Stimulated activated effector memory CD8-positive, alpha-beta T cell treated with anti-CD3 and anti-CD28 coated beads, Interleukin-12 subunit alpha, Interleukin-12 subunit beta, amount 100 ng/mL, for 72 hours (primary cell): ENCODE measurements at regions not wholly inside any gene's neighbourhood (a gene's known extent, or its start where the extent isn't known, plus 50 kb on each side); places are given as distances from the start of the nearest gene placed in this dataset.
"Not testable (repeated sequence)": the region's sequence is repeated elsewhere in the genome, so short reads cannot be mapped to it uniquely, and the experiment has no call there.

Source experiments
- ATAC-seq: fragments of 150-1000 bp; cut with Tn5 transposase; 2 replicates; pipeline ENCODE4 v1.10.0; 2021
- DNase-seq, 2 donors: peaks; one replicate each; pipeline ENCODE4 v3.0.0; 2021 to 2022; ENCODE audit warnings: low spot score in 2 of 2
- H3K27ac Mint-ChIP-seq: one replicate; pipeline ENCODE4 v1.8.0; 2022; ENCODE audit warnings: mild to moderate bottlenecking, mixed read lengths
- H3K36me3 Mint-ChIP-seq: one replicate; pipeline ENCODE4 v1.8.0; 2022; ENCODE audit warnings: mild to moderate bottlenecking, mixed read lengths
- H3K4me1 Mint-ChIP-seq: one replicate; pipeline ENCODE4 v1.8.0; 2022; ENCODE audit warnings: mixed read lengths
- H3K4me3 Mint-ChIP-seq: one replicate; pipeline ENCODE4 v1.8.0; 2022; ENCODE audit warnings: mild to moderate bottlenecking, mixed read lengths
- H3K9me3 Mint-ChIP-seq: one replicate; pipeline ENCODE4 v1.8.0; 2022; ENCODE audit warnings: mixed read lengths

DNA sequence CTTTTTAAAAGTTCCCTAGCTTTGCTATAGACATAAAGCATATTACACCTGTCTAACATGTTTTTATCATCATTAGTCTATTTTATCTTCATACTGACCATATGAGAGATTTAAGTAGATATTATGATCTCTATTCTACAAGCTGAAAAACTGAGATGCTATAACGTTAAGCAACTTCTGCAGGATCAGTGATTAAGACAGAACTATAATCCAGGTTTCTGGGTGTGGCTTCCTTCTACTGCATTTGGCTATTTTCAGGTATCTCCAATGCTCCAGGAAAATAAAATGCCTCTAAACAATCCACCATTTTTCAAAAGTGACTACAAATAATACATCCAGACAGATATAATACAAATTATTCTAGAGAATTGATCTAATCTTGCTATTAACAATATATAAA is 53.4 kb downstream of the RGS2 start:
- DNase-seq (no peak), ATAC-seq (no peak)
- no peak overlapping the region for H3K27ac Mint-ChIP-seq
- no peak overlapping the region for H3K4me3 Mint-ChIP-seq
- no peaks in the 10 kb centered on the region for H3K4me1 Mint-ChIP-seq
- no peaks in the 10 kb centered on the region for H3K36me3 Mint-ChIP-seq
- H3K9me3 Mint-ChIP-seq, result no peaks in the 10 kb centered on the region

- H3K4me1 Mint-ChIP-seq, result no peaks in the 10 kb centered on the region
- no peak overlapping the region for H3K27ac Mint-ChIP-seq
- no peaks in the 10 kb centered on the region for H3K36me3 Mint-ChIP-seq
- DNase-seq, result no peak
- ATAC-seq, result no peak
- no peak overlapping the region for H3K4me3 Mint-ChIP-seq
- H3K9me3 Mint-ChIP-seq, result no peaks in the 10 kb centered on the region
Observed at GRCh38 chr1:192866241-192866868, 57.5 kb downstream of the RGS2 start.

DNA sequence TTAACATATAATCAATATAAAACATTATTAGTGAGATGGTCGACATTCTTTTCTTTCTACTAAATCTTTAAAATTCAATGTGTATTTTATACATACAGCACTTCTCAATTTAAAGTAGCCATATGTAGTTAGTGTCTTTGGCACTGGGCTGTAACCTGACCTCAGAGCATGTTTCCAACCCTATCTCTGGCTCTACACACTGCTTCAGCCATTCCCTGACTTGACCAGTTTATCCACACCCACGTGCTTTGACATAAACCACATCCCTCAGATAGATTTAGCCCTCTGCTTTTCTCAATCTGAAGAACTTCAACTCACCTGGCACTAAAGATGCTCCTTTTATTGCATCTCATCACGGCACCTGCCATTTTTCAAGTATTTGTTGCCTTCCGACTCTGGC is 58.3 kb downstream of the RGS2 start:
- no peak overlapping the region for H3K4me3 Mint-ChIP-seq
- DNase-seq, result no peak
- H3K4me1 Mint-ChIP-seq, result no peaks in the 10 kb centered on the region
- no peaks in the 10 kb centered on the region for H3K36me3 Mint-ChIP-seq
- H3K27ac Mint-ChIP-seq, result no peak overlapping the region
- ATAC-seq, result no peak
- peaks cover 3% of the 10 kb centered on the region for H3K9me3 Mint-ChIP-seq

DNA sequence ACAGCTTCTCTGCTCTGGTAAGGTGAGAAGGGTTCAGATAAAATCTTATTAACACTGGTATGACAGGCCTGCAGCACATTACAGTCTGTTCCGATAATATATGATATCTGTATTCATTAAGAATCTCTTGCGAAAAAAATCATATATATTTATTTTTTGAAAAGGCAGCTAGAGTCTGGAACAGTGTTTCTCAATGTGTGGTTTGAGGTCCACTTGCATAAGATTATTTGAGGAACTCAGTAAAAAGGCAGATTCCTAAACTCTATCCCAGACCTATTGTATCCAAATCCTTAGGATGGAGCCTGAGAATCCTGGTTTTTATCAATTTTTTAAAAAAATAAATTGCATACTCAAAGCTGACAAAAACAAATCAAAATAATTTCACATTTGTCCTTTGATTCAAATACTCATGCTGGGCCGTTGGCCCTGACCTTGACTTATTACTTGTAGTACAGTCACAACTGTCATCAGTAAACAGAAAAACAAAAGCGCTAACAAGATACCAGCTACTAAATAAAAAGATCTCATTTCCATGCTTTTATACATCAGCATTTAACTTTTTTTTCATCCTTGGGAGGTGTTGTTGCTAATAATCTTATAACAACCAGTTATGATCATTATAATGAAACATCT is 60.6 kb downstream of the RGS2 start:
- DNase-seq (no peak), ATAC-seq (no peak)
- no peak overlapping the region for H3K27ac Mint-ChIP-seq
- H3K4me1 Mint-ChIP-seq, result no peaks in the 10 kb centered on the region
- H3K36me3 Mint-ChIP-seq, result no peaks in the 10 kb centered on the region
- no peak overlapping the region for H3K4me3 Mint-ChIP-seq
- peaks cover 3% of the 10 kb centered on the region for H3K9me3 Mint-ChIP-seq

- H3K27ac Mint-ChIP-seq, result no peak overlapping the region
- peaks cover 3% of the 10 kb centered on the region for H3K9me3 Mint-ChIP-seq
- H3K36me3 Mint-ChIP-seq, result no peaks in the 10 kb centered on the region
- no peak for DNase-seq
- ATAC-seq, result peak; percentile 63
- H3K4me1 Mint-ChIP-seq, result no peaks in the 10 kb centered on the region
- H3K4me3 Mint-ChIP-seq, result no peak overlapping the region
Observed at GRCh38 chr1:192872010-192872409, 63.2 kb downstream of the RGS2 start.

- no peak for ATAC-seq
- no peak for DNase-seq
Observed at GRCh38 chr1:192873836-192874235, 65.0 kb downstream of the RGS2 start.

DNA sequence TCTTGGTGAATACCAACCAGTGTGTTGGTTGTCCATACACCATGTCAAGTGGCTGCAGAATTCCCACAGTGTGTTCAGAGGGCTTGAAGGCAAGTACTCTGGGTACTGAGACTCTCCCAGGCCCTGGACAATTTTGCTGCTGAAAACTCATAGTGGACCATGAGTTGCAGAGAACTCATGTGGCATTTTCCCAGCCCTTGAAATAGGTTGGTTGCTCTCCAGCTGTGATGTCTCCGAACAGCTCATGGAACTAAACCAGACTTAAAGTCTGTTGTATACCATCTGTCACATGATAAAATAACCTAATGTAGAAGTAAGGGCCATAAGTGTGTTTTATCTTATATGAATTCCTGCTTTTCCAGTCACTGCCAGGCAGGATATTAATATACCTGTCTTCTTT is 67.8 kb downstream of the RGS2 start:
- peaks cover under 1% of the 10 kb centered on the region for H3K9me3 Mint-ChIP-seq
- H3K27ac Mint-ChIP-seq, result no peak overlapping the region
- DNase-seq (no peak), ATAC-seq (no peak)
- H3K36me3 Mint-ChIP-seq, result no peaks in the 10 kb centered on the region
- peaks cover 7% of the 10 kb centered on the region for H3K4me1 Mint-ChIP-seq
- no peak overlapping the region for H3K4me3 Mint-ChIP-seq

More at GRCh38 chr1:192873836-192874235, 65.0 kb downstream of the RGS2 start:
- peaks cover 7% of the 10 kb centered on the region for H3K4me1 Mint-ChIP-seq
- peaks cover 3% of the 10 kb centered on the region for H3K9me3 Mint-ChIP-seq
- H3K27ac Mint-ChIP-seq, result no peak overlapping the region
- H3K4me3 Mint-ChIP-seq, result no peak overlapping the region
- H3K36me3 Mint-ChIP-seq, result no peaks in the 10 kb centered on the region

- H3K4me1 Mint-ChIP-seq, result peaks cover 7% of the 10 kb centered on the region
- peak overlapping the region; percentile 27 for H3K27ac Mint-ChIP-seq
- DNase-seq (no peak), ATAC-seq (peak; percentile 74)
- no peak overlapping the region for H3K4me3 Mint-ChIP-seq
- no peaks in the 10 kb centered on the region for H3K36me3 Mint-ChIP-seq
- no peaks in the 10 kb centered on the region for H3K9me3 Mint-ChIP-seq
Observed at GRCh38 chr1:192877283-192877886, 68.5 kb downstream of the RGS2 start.

DNA sequence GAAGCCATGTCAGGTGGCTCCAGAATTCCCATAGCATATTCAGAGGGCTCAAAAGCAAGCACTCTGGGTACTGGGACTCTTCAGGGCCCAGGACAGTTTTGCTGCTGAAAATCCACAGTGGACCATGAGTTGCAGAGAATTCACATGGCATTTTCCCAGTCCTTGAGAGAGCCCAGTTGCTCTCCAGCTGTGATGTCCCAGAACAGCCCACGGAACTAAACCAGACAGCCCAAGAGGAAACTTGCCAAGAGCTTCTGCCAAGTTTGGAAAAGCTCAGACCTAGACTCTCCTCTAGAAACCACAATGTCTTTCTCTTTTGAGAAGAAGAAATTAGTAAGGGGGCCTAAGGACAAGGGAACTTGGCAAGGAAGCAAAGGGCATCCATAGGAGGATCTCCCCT is 69.4 kb downstream of the RGS2 start:
- Mint-ChIP-seq H3K9me3 (no peaks in the 10 kb centered on the region), H3K27ac (no peak overlapping the region), H3K4me3 (no peak overlapping the region), H3K4me1 (peaks cover 7% of the 10 kb centered on the region), H3K36me3 (no peaks in the 10 kb centered on the region)
- ATAC-seq (no peak), DNase-seq (no peak)

GRCh38 chr1:192879406-192879805 is 70.6 kb downstream of the RGS2 start:
- DNase-seq (no peak), ATAC-seq (peak; percentile 69)
- Mint-ChIP-seq H3K36me3 (no peaks in the 10 kb centered on the region), H3K27ac (no peak overlapping the region), H3K9me3 (no peaks in the 10 kb centered on the region), H3K4me3 (no peak overlapping the region), H3K4me1 (peaks cover 7% of the 10 kb centered on the region)

GRCh38 chr1:192880231-192880630 is 71.4 kb downstream of the RGS2 start:
- Mint-ChIP-seq H3K4me3 (no peak overlapping the region), H3K9me3 (no peaks in the 10 kb centered on the region), H3K36me3 (no peaks in the 10 kb centered on the region), H3K4me1 (peaks cover 7% of the 10 kb centered on the region), H3K27ac (no peak overlapping the region)
- DNase-seq (no peak), ATAC-seq (no peak)

GRCh38 chr1:192884241-192884640 is 75.4 kb downstream of the RGS2 start:
- Mint-ChIP-seq H3K4me1 (no peaks in the 10 kb centered on the region), H3K9me3 (no peaks in the 10 kb centered on the region), H3K27ac (no peak overlapping the region), H3K4me3 (no peak overlapping the region), H3K36me3 (no peaks in the 10 kb centered on the region)
- no peak for DNase-seq
- no peak for ATAC-seq

GRCh38 chr1:192885387-192885786 is 76.5 kb downstream of the RGS2 start:
- H3K4me3 Mint-ChIP-seq, ATAC-seq, H3K27ac Mint-ChIP-seq, H3K9me3 Mint-ChIP-seq, DNase-seq, H3K4me1 Mint-ChIP-seq, H3K36me3 Mint-ChIP-seq: not testable (repeated sequence)

DNA sequence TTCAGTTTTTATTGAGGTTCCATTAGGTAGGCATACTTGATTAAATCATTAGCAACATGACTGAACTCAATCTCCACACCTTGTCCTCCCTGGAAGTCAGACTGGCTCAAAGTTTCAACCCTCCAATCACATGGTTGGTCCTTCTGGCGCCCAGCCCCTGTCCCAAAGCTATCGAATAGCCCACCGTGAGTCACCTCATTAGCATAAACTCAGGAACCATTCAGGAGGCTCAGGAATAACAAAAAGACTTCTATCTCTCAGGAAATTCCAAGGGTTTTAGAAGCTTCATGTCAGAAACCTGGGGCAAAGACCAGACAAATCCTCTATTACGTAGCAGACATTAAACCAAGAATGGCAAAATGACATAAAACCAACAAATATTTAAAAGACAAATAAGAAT is 78.6 kb downstream of the RGS2 start:
- no peak overlapping the region for H3K27ac Mint-ChIP-seq

DNA sequence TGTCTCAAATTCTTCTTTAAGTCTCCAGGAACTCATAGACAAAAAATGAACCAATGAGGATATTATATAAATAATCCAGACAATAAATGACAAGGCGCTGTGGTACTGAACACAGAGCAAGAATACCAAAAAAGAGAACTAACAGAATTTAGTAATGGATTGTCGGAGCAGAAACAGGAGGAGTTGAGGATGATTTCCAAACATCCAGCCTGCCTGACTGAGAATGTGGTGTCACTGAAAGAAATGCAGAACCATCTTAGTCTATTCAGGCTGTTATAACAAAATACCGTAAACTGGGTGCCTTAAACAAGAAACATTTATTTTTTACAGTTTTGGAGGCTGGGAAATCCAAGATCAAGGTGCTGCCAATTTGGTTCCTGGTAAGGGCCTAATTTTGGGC is 79.7 kb downstream of the RGS2 start:
- Mint-ChIP-seq H3K4me3 (no peak overlapping the region), H3K9me3 (no peaks in the 10 kb centered on the region), H3K27ac (no peak overlapping the region), H3K36me3 (no peaks in the 10 kb centered on the region), H3K4me1 (no peaks in the 10 kb centered on the region)
- DNase-seq (no peak), ATAC-seq (no peak)

More for the DNA sequence above, 78.6 kb downstream of the RGS2 start:
- DNase-seq, result no peak
- Mint-ChIP-seq H3K9me3 (no peaks in the 10 kb centered on the region), H3K36me3 (no peaks in the 10 kb centered on the region), H3K4me3 (no peak overlapping the region), H3K4me1 (no peaks in the 10 kb centered on the region)
- no peak for ATAC-seq

DNA sequence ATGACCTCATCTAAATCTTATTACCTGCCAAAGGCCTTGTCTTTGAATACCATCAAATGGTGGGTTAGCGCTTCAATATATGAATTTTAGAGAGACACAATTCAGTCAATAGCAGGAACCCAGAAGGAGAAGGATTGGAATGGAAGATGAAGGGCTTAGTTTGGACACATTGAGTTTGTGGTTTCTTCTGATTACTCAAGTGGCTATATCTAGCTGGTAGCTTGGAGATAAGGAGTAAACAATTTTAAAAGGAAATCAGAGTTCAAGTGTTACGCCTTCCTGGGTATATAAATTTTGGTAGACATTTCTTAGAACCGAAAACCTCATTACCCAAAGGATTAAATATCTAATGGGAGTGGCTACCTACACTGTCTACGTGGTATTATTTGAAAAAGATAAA is 80.2 kb downstream of the RGS2 start:
- DNase-seq (no peak), ATAC-seq (no peak)
- Mint-ChIP-seq H3K27ac (no peak overlapping the region), H3K36me3 (no peaks in the 10 kb centered on the region), H3K4me1 (no peaks in the 10 kb centered on the region), H3K4me3 (no peak overlapping the region), H3K9me3 (no peaks in the 10 kb centered on the region)
